ENCODE measurements at regions not wholly inside any gene's neighbourhood (a gene's known extent, or its start where the extent isn't known, plus 50 kb on each side); places are given as distances from the start of the nearest gene placed in this dataset.

DNA sequence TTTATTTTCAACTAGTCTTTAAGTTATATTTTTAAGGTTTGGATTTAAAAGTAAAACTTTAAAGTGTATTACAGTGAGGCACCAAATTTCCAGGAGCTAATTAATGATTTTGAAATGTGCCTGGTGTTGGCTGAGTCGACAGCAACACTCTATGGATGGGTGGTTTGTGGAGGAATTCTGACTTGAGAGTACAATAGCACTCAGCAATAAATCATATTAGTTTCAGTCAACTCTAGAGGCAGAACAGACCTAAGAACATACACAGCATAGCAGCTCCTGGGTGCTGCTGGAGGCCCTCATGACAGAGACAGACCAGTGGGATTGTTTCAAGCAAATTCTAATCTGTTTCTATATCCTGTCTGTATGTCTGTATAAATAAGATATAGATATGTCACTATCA, 673.4 kb downstream of the TRIML1 start:
- H2BK20ac ChIP-seq (ENCODE audit: low read depth, low read length) = no peak overlapping the region
- H3K36me3 ChIP-seq (ENCODE audit: control insufficient read depth, insufficient read depth, low read length) = no peaks in the 10 kb centered on the region
- no peak overlapping the region for H3K56ac ChIP-seq (ENCODE audit: extremely low read depth, insufficient read depth, low read length)
- H2AFZ ChIP-seq (replicated peaks; ENCODE audit: low read length, poor library complexity) = no peak overlapping the region
- H4K5ac ChIP-seq (ENCODE audit: low read depth, low read length) = no peak overlapping the region
- no peak overlapping the region for H3K4me3 ChIP-seq (ENCODE audit: insufficient read depth, low read depth, low read length)
- POLR2A ChIA-PET (ENCODE audit: unreplicated experiment) = no interaction called here
- intact Hi-C loops (cut with micrococcal nuclease) = no loop called here
- DNase-seq (no peak), ATAC-seq (ENCODE audit: low read depth) (no peak)
- no peak overlapping the region for H4K8ac ChIP-seq (ENCODE audit: low read depth in 2 of 2, low read length in 2 of 2)
- no TSS peak for BruUV-seq (replicated peaks)
- no peak overlapping the region for H3K4me2 ChIP-seq (ENCODE audit: low read depth, low read length)
- no peak overlapping the region for H2BK120ac ChIP-seq (ENCODE audit: low read depth, low read length)
- dilution Hi-C loops (cut with HindIII; ENCODE audit: low sequenced_read_pairs, unreplicated experiment) = no loop called here
- H2BK15ac ChIP-seq (ENCODE audit: low read depth, low read length) = no peak overlapping the region
- no peak overlapping the region for H3K9ac ChIP-seq (ENCODE audit: low read depth, low read length)
- no peaks in the 10 kb centered on the region for H3K27me3 ChIP-seq (ENCODE audit: control insufficient read depth, insufficient read depth, low read length)
- CTCF ChIA-PET = no interaction called here
- no CpG with 5 or more reads among the region's 1 CpG for WGBS, 2 experiments (ENCODE audit: extremely low coverage in 2 of 2, insufficient read length in 1 of 2)
- no peak for TF ChIP-seq CEBPB (IDR thresholded peaks at IDR 0.05; ENCODE audit: low read depth, low read length)
- TF ChIP-seq FOS (IDR thresholded peaks at IDR 0.05; ENCODE audit: low read depth, low read length) = no peak
- TF ChIP-seq, protein P1, sequence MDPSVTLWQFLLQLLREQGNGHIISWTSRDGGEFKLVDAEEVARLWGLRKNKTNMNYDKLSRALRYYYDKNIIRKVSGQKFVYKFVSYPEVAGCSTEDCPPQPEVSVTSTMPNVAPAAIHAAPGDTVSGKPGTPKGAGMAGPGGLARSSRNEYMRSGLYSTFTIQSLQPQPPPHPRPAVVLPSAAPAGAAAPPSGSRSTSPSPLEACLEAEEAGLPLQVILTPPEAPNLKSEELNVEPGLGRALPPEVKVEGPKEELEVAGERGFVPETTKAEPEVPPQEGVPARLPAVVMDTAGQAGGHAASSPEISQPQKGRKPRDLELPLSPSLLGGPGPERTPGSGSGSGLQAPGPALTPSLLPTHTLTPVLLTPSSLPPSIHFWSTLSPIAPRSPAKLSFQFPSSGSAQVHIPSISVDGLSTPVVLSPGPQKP (IDR thresholded peaks at IDR 0.05; ENCODE audit: borderline replicate concordance, low read depth, low read length) = no peak
- TF ChIP-seq MAZ (IDR thresholded peaks at IDR 0.05; ENCODE audit: borderline replicate concordance, low read depth, low read length) = no peak
- TF ChIP-seq NFE2L2 (IDR thresholded peaks at IDR 0.05; ENCODE audit: low read depth, low read length) = no peak
- TF ChIP-seq MAFK (IDR thresholded peaks at IDR 0.05; ENCODE audit: low read depth, low read length) = no peak
- no peak for TF ChIP-seq RFX5 (IDR thresholded peaks at IDR 0.05; ENCODE audit: low read depth, low read length)
- H2AK5ac ChIP-seq (ENCODE audit: low read depth, low read length) = no peak overlapping the region
- no peak overlapping the region for H3K14ac ChIP-seq (replicated peaks; ENCODE audit: low read depth, low read length)
- H4K20me1 ChIP-seq (ENCODE audit: insufficient read depth, low read length) = no peaks in the 10 kb centered on the region
- no peak overlapping the region for H4K91ac ChIP-seq (ENCODE audit: insufficient read depth, low read depth, low read length)
- no peak overlapping the region for H3K23ac ChIP-seq (ENCODE audit: low read depth, low read length)
- H3K9me1 ChIP-seq (ENCODE audit: insufficient read depth, low read length) = no peaks in the 10 kb centered on the region
- no peaks in the 10 kb centered on the region for H3K79me1 ChIP-seq (ENCODE audit: low read depth in 1 of 2, low read length in 2 of 2)
- no peaks in the 10 kb centered on the region for H3K4me1 ChIP-seq (ENCODE audit: control insufficient read depth, insufficient read depth, low read length)
- H3K27ac ChIP-seq (ENCODE audit: insufficient read depth, low read length) = no peak overlapping the region
- no peak overlapping the region for H3K18ac ChIP-seq (ENCODE audit: low read depth, low read length)
- in situ Hi-C loops (cut with MboI; ENCODE audit: low sequenced_read_pairs) = no loop called here
- no peak overlapping the region for H2BK5ac ChIP-seq (ENCODE audit: low read depth, low read length, poor library complexity, severe bottlenecking)
- H2AK9ac ChIP-seq (replicated peaks; ENCODE audit: low read depth, low read length, poor library complexity) = no peak overlapping the region
- no peaks in the 10 kb centered on the region; the same call in 1 of the 2 replicates for H3K9me3 ChIP-seq (ENCODE audit: control insufficient read depth, insufficient read depth, low read length)
- H3K4ac ChIP-seq (ENCODE audit: low read depth, low read length) = no peak overlapping the region

Data from IMR-90 (cell line).